ENCODE measurements at regions not wholly inside any gene's neighbourhood (a gene's known extent, or its start where the extent isn't known, plus 50 kb on each side); places are given as distances from the start of the nearest gene placed in this dataset.

- TF ChIP-seq POLR2A (IDR thresholded peaks at IDR 0.05; ENCODE audit: low read depth, low read length) (no peak), POLR2AphosphoS5 (IDR thresholded peaks at IDR 0.05; ENCODE audit: low read depth, low read length) (no peak)
These were observed 101.6 kb upstream of the SPATA12 start for GRCh38 chr3:56958879-56959278.
